ENCODE measurements at regions not wholly inside any gene's neighbourhood (a gene's known extent, or its start where the extent isn't known, plus 50 kb on each side); places are given as distances from the start of the nearest gene placed in this dataset.

DNA sequence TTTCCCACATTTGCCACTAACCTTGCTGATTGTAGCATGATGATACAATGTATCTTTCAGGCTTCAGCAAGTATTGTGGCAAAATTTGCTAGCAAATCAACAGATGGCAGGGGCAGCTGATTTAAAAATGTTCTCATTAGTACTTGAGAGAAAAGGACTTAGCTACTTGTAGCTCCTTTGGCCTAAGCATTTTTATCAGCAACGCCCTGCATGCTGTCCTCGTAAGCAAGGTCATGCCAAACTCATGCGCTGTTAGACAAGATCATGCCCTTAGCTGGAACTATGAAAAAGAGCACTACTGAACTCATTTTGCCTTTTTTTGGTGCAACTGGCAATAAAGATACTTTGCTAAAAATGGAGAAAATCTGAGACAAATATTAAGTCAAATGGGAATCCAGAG lies 197.1 kb downstream of the ICE1 start (continued):
- TF ChIP-seq, protein P1, sequence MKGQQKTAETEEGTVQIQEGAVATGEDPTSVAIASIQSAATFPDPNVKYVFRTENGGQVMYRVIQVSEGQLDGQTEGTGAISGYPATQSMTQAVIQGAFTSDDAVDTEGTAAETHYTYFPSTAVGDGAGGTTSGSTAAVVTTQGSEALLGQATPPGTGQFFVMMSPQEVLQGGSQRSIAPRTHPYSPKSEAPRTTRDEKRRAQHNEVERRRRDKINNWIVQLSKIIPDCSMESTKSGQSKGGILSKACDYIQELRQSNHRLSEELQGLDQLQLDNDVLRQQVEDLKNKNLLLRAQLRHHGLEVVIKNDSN (CRISPR knock-in tag; IDR thresholded peaks at IDR 0.05): no peak
- TF ChIP-seq, protein P2, sequence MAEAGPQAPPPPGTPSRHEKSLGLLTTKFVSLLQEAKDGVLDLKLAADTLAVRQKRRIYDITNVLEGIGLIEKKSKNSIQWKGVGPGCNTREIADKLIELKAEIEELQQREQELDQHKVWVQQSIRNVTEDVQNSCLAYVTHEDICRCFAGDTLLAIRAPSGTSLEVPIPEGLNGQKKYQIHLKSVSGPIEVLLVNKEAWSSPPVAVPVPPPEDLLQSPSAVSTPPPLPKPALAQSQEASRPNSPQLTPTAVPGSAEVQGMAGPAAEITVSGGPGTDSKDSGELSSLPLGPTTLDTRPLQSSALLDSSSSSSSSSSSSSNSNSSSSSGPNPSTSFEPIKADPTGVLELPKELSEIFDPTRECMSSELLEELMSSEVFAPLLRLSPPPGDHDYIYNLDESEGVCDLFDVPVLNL (CRISPR knock-in tag; IDR thresholded peaks at IDR 0.05; ENCODE audit: borderline replicate concordance, low read depth): no peak
- TF ChIP-seq GABPB1 (CRISPR knock-in tag; IDR thresholded peaks at IDR 0.05) (no peak), ZNF263 (CRISPR knock-in tag; IDR thresholded peaks at IDR 0.05; ENCODE audit: low read depth) (no peak), ERG (CRISPR knock-in tag; IDR thresholded peaks at IDR 0.05) (no peak), ZNF671 (CRISPR knock-in tag; IDR thresholded peaks at IDR 0.05) (no peak), TCF7 (CRISPR knock-in tag; IDR thresholded peaks at IDR 0.05; ENCODE audit: low read depth) (no peak)
- TF ChIP-seq, protein P3, sequence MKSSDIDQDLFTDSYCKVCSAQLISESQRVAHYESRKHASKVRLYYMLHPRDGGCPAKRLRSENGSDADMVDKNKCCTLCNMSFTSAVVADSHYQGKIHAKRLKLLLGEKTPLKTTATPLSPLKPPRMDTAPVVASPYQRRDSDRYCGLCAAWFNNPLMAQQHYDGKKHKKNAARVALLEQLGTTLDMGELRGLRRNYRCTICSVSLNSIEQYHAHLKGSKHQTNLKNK (CRISPR knock-in tag; IDR thresholded peaks at IDR 0.05): no peak
- TF ChIP-seq, protein P4, sequence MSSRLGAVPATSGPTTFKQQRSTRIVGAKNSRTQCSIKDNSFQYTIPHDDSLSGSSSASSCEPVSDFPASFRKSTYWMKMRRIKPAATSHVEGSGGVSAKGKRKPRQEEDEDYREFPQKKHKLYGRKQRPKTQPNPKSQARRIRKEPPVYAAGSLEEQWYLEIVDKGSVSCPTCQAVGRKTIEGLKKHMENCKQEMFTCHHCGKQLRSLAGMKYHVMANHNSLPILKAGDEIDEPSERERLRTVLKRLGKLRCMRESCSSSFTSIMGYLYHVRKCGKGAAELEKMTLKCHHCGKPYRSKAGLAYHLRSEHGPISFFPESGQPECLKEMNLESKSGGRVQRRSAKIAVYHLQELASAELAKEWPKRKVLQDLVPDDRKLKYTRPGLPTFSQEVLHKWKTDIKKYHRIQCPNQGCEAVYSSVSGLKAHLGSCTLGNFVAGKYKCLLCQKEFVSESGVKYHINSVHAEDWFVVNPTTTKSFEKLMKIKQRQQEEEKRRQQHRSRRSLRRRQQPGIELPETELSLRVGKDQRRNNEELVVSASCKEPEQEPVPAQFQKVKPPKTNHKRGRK (CRISPR knock-in tag; IDR thresholded peaks at IDR 0.05; ENCODE audit: borderline replicate concordance): no peak

GRCh38 chr5:5617024-5617423 lies 194.5 kb downstream of the ICE1 start:
- H3K4me1 Mint-ChIP-seq: peaks cover 2% of the 10 kb centered on the region; the same call in 1 of the 2 replicates
- ChIA-PET POLR2A (no interaction called here), CTCF (no interaction called here)
- TF ChIP-seq JUN (CRISPR knock-in tag; IDR thresholded peaks at IDR 0.05) (no peak), GRHL2 (CRISPR knock-in tag; IDR thresholded peaks at IDR 0.05; ENCODE audit: insufficient replicate concordance, severe bottlenecking) (no peak)
- no peak overlapping the region for H3K27ac Mint-ChIP-seq
- peaks cover 21% of the 10 kb centered on the region for H3K9me3 Mint-ChIP-seq
- ATAC-seq: no peak
- peaks cover 13% of the 10 kb centered on the region for H3K36me3 Mint-ChIP-seq
- no peak for DNase-seq (ENCODE audit: low spot score)
- H3K4me3 Mint-ChIP-seq: no peak overlapping the region
- H3K27me3 Mint-ChIP-seq (ENCODE audit: low read depth): no peaks in the 10 kb centered on the region; the same call in 1 of the 2 replicates

GRCh38 chr5:5616247-5616895 lies 193.9 kb downstream of the ICE1 start:
- ChIA-PET CTCF (no interaction called here), POLR2A (no interaction called here)
- Mint-ChIP-seq H3K4me1 (peaks cover 2% of the 10 kb centered on the region; the same call in 1 of the 2 replicates), H3K27me3 (ENCODE audit: low read depth) (no peaks in the 10 kb centered on the region; the same call in 1 of the 2 replicates), H3K9me3 (peaks cover 15% of the 10 kb centered on the region), H3K36me3 (peaks cover 6% of the 10 kb centered on the region; the same call in 1 of the 2 replicates), H3K4me3 (no peak overlapping the region), H3K27ac (no peak overlapping the region; the same call in 1 of the 2 replicates)
- no peak for DNase-seq (ENCODE audit: low spot score)
- ATAC-seq: no peak
- TF ChIP-seq IRF1 (CRISPR knock-in tag; IDR thresholded peaks at IDR 0.05) (no peak), IRF2 (CRISPR knock-in tag; IDR thresholded peaks at IDR 0.05; ENCODE audit: borderline replicate concordance, low read depth) (no peak), FOXJ3 (CRISPR knock-in tag; IDR thresholded peaks at IDR 0.05; ENCODE audit: borderline replicate concordance) (no peak), E2F5 (CRISPR knock-in tag; IDR thresholded peaks at IDR 0.05) (no peak), AR (CRISPR knock-in tag; IDR thresholded peaks at IDR 0.05) (no peak), ZNF138 (CRISPR knock-in tag; conservative IDR thresholded peaks at IDR 0.05) (no peak), CBFB (CRISPR knock-in tag; IDR thresholded peaks at IDR 0.05; ENCODE audit: low read depth) (no peak), ATF1 (CRISPR knock-in tag; IDR thresholded peaks at IDR 0.05) (no peak), ELF4 (CRISPR knock-in tag; IDR thresholded peaks at IDR 0.05; ENCODE audit: low read depth) (no peak), KAT7 (CRISPR knock-in tag; IDR thresholded peaks at IDR 0.05; ENCODE audit: borderline replicate concordance) (no peak), OVOL2 (CRISPR knock-in tag; IDR thresholded peaks at IDR 0.05; ENCODE audit: borderline replicate concordance) (no peak)
- TF ChIP-seq, protein P3 (CRISPR knock-in tag; IDR thresholded peaks at IDR 0.05): no peak
